PFSK-1 (cell line): ENCODE measurements at regions not wholly inside any gene's neighbourhood (a gene's known extent, or its start where the extent isn't known, plus 50 kb on each side); places are given as distances from the start of the nearest gene placed in this dataset.

Experiments used
- FOXP2 ChIP-seq: optimal IDR thresholded peaks from 2 replicates; pipeline ENCODE3; 2011; ENCODE audit warnings: borderline replicate concordance, control low read depth, inconsistent platforms; ENCODE audit not compliant: insufficient read depth; ENCODE audit errors: extremely low read length, extremely low read depth
- POLR2AphosphoS5 ChIP-seq: IDR thresholded peaks from 2 replicates; pipeline ENCODE4 v1.6.1; 2012; ENCODE audit warnings: low read depth, mild to moderate bottlenecking, control low read depth, low read length, moderate library complexity
- REST ChIP-seq, 2 experiments: IDR thresholded peaks; 2 replicates each; pipeline versions ENCODE4 v1.6.1 to v1.8.0; 2011 to 2012; ENCODE audit warnings: low read depth in 2 of 2, low read length in 2 of 2, control low read depth in 1 of 2, inconsistent platforms in 1 of 2, mild to moderate bottlenecking in 1 of 2, moderate library complexity in 1 of 2; ENCODE audit not compliant: insufficient read depth in 1 of 2
- SIN3A ChIP-seq: IDR thresholded peaks from 2 replicates; pipeline ENCODE4 v1.6.1; 2012; ENCODE audit warnings: mild to moderate bottlenecking, low read length, moderate library complexity, borderline replicate concordance; ENCODE audit not compliant: insufficient read depth
- TAF1 ChIP-seq: IDR thresholded peaks from 2 replicates; pipeline ENCODE4 v1.6.1; 2012; ENCODE audit warnings: low read length, control low read depth, borderline replicate concordance; ENCODE audit not compliant: insufficient read depth

DNA sequence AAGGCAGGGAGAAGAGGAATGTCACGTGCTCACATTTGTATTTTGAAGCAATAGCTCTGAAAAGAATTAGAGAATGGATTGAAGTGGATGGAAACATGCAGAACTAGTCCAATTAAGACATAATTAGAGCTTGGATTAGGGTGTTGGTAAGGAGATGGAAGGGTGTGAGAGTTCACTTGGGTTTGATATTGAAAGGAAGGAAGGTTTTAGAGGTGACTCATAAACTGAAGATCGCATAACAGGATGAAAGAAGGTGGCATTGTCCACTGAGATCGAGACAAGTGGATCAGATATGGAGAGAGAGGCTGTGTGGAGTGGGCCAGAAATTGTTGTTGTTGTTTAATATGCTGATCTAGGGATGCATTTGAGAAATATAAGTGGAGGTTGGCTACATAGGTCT is 244.0 kb upstream of the SMIM31 start:
- TF ChIP-seq FOXP2 (no peak), REST (IDR thresholded peaks at IDR 0.05; ENCODE audit: insufficient read depth in 1 of 2, low read depth in 2 of 2, low read length in 2 of 2) (no peak), POLR2AphosphoS5 (no peak)

GRCh38 chr4:164512124-164512523 is 241.8 kb upstream of the SMIM31 start:
- TF ChIP-seq REST (IDR thresholded peaks at IDR 0.05; ENCODE audit: insufficient read depth in 1 of 2, low read depth in 2 of 2, low read length in 2 of 2) (no peak), FOXP2 (no peak)

- TF ChIP-seq FOXP2 = no peak
- no peak for TF ChIP-seq POLR2AphosphoS5
- no peak for TF ChIP-seq SIN3A
- no peak for TF ChIP-seq TAF1
- no peak for TF ChIP-seq REST (IDR thresholded peaks at IDR 0.05; ENCODE audit: insufficient read depth in 1 of 2, low read depth in 2 of 2, low read length in 2 of 2)
Observed at GRCh38 chr4:164514765-164515164, 239.2 kb upstream of the SMIM31 start.

- no peak for TF ChIP-seq REST (IDR thresholded peaks at IDR 0.05; ENCODE audit: insufficient read depth in 1 of 2, low read depth in 2 of 2, low read length in 2 of 2)
- TF ChIP-seq SIN3A = no peak
- no peak for TF ChIP-seq POLR2AphosphoS5
- TF ChIP-seq TAF1 = no peak
- no peak for TF ChIP-seq FOXP2
Observed at GRCh38 chr4:164524789-164525188, 229.1 kb upstream of the SMIM31 start.

DNA sequence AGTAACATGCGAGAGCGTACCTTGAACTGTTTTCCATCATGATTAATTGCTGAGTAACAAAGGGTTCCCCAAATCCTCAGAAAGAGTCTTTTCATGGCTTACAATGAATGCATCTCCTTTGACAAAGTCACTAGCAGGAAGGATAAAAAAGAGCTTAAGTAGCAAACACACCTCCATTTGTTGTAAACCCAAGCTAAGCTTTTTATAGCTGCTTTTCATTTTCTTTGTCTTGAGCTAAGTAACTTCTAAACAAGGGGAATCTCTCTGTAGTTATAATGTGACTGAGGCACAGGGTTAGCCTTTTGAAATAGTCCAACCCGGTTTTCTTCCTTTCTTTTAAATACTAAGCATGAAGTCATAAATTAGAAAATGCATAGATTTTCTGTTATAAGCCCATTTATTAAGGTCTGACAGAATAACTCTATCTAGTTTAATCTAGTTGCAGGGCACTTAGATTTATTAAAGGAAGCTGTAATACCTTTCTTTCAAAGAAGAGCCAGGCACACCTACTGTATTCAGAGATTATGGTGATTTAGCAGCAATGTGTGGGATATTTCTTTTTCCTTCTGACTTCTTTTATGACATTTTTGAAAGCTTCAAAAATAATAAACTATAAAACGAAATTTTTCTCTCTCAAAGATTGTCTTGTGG is 226.9 kb upstream of the SMIM31 start:
- TF ChIP-seq POLR2AphosphoS5 = no peak
- TF ChIP-seq SIN3A = no peak
- no peak for TF ChIP-seq REST (IDR thresholded peaks at IDR 0.05; ENCODE audit: insufficient read depth in 1 of 2, low read depth in 2 of 2, low read length in 2 of 2)
- TF ChIP-seq FOXP2 = no peak
- no peak for TF ChIP-seq TAF1
